Astrocyte (in vitro differentiated cells and primary cell): ENCODE measurements at regions not wholly inside any gene's neighbourhood (a gene's known extent, or its start where the extent isn't known, plus 50 kb on each side); places are given as distances from the start of the nearest gene placed in this dataset.

ENCODE experiments used
- DNase-seq: peaks from one replicate; pipeline ENCODE4 v3.0.0-alpha.2; 2010; ENCODE audit warnings: low read depth
- FAIRE-seq: peaks from 2 replicates; lab custom pipeline; 2011; peaks lifted over from hg19 to GRCh38; lab: Jason Lieb, UNC
- H2AFZ ChIP-seq: 2 replicates; pipeline ENCODE4 v1.6.0; 2012; ENCODE audit warnings: low read depth, low read length, inconsistent platforms
- H3K27ac ChIP-seq: 2 replicates; pipeline ENCODE4 v1.5.1; 2011; ENCODE audit warnings: low read depth, low read length, inconsistent platforms
- H3K27me3 ChIP-seq: 2 replicates; pipeline ENCODE4 v1.6.0; 2011; ENCODE audit warnings: low read length, inconsistent platforms; ENCODE audit not compliant: insufficient read depth
- H3K36me3 ChIP-seq: 2 replicates; pipeline ENCODE4 v1.5.1; 2011; ENCODE audit warnings: low read length, inconsistent platforms; ENCODE audit not compliant: insufficient read depth
- H3K4me1 ChIP-seq: 2 replicates; pipeline ENCODE4 v1.5.1; 2011; ENCODE audit warnings: low read length, inconsistent platforms; ENCODE audit not compliant: insufficient read depth
- H3K4me2 ChIP-seq: 2 replicates; pipeline ENCODE4 v1.6.0; 2012; ENCODE audit warnings: low read length, inconsistent platforms
- H3K4me3 ChIP-seq: 2 replicates; pipeline ENCODE4 v1.5.1; 2011; ENCODE audit warnings: low read depth, mild to moderate bottlenecking, low read length, inconsistent platforms; ENCODE audit not compliant: insufficient read depth
- H3K79me2 ChIP-seq: 2 replicates; pipeline ENCODE4 v1.6.0; 2012; ENCODE audit warnings: mild to moderate bottlenecking, low read length, inconsistent platforms; ENCODE audit not compliant: insufficient read depth
- H3K9ac ChIP-seq: 2 replicates; pipeline ENCODE4 v1.6.0; 2012; ENCODE audit warnings: mild to moderate bottlenecking, low read length, inconsistent platforms
- H3K9me3 ChIP-seq: 2 replicates; pipeline ENCODE4 v1.5.1; 2012; ENCODE audit warnings: low read depth, mild to moderate bottlenecking, low read length, inconsistent platforms; ENCODE audit not compliant: insufficient read depth
- H4K20me1 ChIP-seq: 2 replicates; pipeline ENCODE4 v1.6.0; 2012; ENCODE audit warnings: low read length, inconsistent platforms; ENCODE audit not compliant: insufficient read depth
- H3K27ac Mint-ChIP-seq: one replicate; pipeline ENCODE4 v1.8.0; 2021; ENCODE audit warnings: mild to moderate bottlenecking, mixed read lengths; ENCODE audit not compliant: unreplicated experiment
- H3K27me3 Mint-ChIP-seq: one replicate; pipeline ENCODE4 v1.8.0; 2021; ENCODE audit warnings: low read depth, mixed read lengths; ENCODE audit not compliant: unreplicated experiment
- H3K36me3 Mint-ChIP-seq: one replicate; pipeline ENCODE4 v1.8.0; 2021; ENCODE audit warnings: low read depth, mixed read lengths; ENCODE audit not compliant: unreplicated experiment
- H3K4me1 Mint-ChIP-seq: one replicate; pipeline ENCODE4 v1.8.0; 2021; ENCODE audit warnings: low read depth, mixed read lengths; ENCODE audit not compliant: unreplicated experiment
- H3K4me3 Mint-ChIP-seq: one replicate; pipeline ENCODE4 v1.8.0; 2021; ENCODE audit warnings: mild to moderate bottlenecking, moderate library complexity, mixed read lengths; ENCODE audit not compliant: unreplicated experiment
- H3K9me3 Mint-ChIP-seq: one replicate; pipeline ENCODE4 v1.8.0; 2021; ENCODE audit warnings: mild to moderate bottlenecking, mixed read lengths; ENCODE audit not compliant: unreplicated experiment
- CTCF ChIP-seq: IDR thresholded peaks from 2 replicates; pipeline ENCODE4 v1.5.1; 2011; ENCODE audit warnings: low read depth, mild to moderate bottlenecking, inconsistent platforms, low read length, moderate library complexity; ENCODE audit not compliant: insufficient read depth
- EZH2 ChIP-seq: IDR thresholded peaks from 2 replicates; pipeline ENCODE4 v1.6.1; 2012; ENCODE audit warnings: mild to moderate bottlenecking, low read length, inconsistent platforms; ENCODE audit not compliant: insufficient read depth

GRCh38 chr7:124202546-124202945 lies 169.7 kb upstream of the TMEM229A start:
- Histone ChIP-seq H3K4me2 (no peak overlapping the region), H3K36me3 (no peaks in the 10 kb centered on the region), H2AFZ (no peak overlapping the region), H3K9me3 (no peaks in the 10 kb centered on the region), H3K79me2 (no peaks in the 10 kb centered on the region), H3K27me3 (peaks cover 4% of the 10 kb centered on the region), H3K27ac (no peak overlapping the region), H4K20me1 (no peaks in the 10 kb centered on the region), H3K4me3 (no peak overlapping the region), H3K9ac (no peak overlapping the region), H3K4me1 (no peaks in the 10 kb centered on the region)
- H3K27ac Mint-ChIP-seq, result no peak overlapping the region
- H3K36me3 Mint-ChIP-seq, result no peaks in the 10 kb centered on the region
- FAIRE-seq, result no peak
- H3K27me3 Mint-ChIP-seq, result no peaks in the 10 kb centered on the region
- no peaks in the 10 kb centered on the region for H3K4me1 Mint-ChIP-seq
- peaks cover 5% of the 10 kb centered on the region for H3K9me3 Mint-ChIP-seq
- no peak overlapping the region for H3K4me3 Mint-ChIP-seq
- TF ChIP-seq CTCF, result no peak
- no peak for TF ChIP-seq EZH2
- no peak for DNase-seq

GRCh38 chr7:124201768-124202349 lies 169.0 kb upstream of the TMEM229A start:
- no peak overlapping the region for H3K4me2 ChIP-seq
- Mint-ChIP-seq H3K27ac (no peak overlapping the region), H3K9me3 (peaks cover 5% of the 10 kb centered on the region), H3K36me3 (no peaks in the 10 kb centered on the region), H3K4me3 (no peak overlapping the region), H3K27me3 (no peaks in the 10 kb centered on the region), H3K4me1 (no peaks in the 10 kb centered on the region)
- H3K27ac ChIP-seq, result no peak overlapping the region
- H3K36me3 ChIP-seq, result no peaks in the 10 kb centered on the region
- peaks cover 4% of the 10 kb centered on the region for H3K27me3 ChIP-seq
- H3K4me3 ChIP-seq, result no peak overlapping the region
- no peak for TF ChIP-seq CTCF
- no peak for TF ChIP-seq EZH2
- no peaks in the 10 kb centered on the region for H4K20me1 ChIP-seq
- H2AFZ ChIP-seq, result no peak overlapping the region
- FAIRE-seq, result no peak
- H3K79me2 ChIP-seq, result no peaks in the 10 kb centered on the region
- H3K4me1 ChIP-seq, result no peaks in the 10 kb centered on the region
- no peak for DNase-seq
- no peak overlapping the region for H3K9ac ChIP-seq
- H3K9me3 ChIP-seq, result no peaks in the 10 kb centered on the region

- Histone ChIP-seq H3K27ac (no peak overlapping the region), H4K20me1 (no peaks in the 10 kb centered on the region), H2AFZ (no peak overlapping the region), H3K4me1 (no peaks in the 10 kb centered on the region), H3K79me2 (no peaks in the 10 kb centered on the region), H3K4me2 (no peak overlapping the region), H3K9me3 (no peaks in the 10 kb centered on the region), H3K27me3 (no peaks in the 10 kb centered on the region), H3K9ac (no peak overlapping the region), H3K4me3 (no peak overlapping the region), H3K36me3 (no peaks in the 10 kb centered on the region)
- H3K4me3 Mint-ChIP-seq, result no peak overlapping the region
- TF ChIP-seq EZH2, result no peak
- no peak for TF ChIP-seq CTCF
- no peaks in the 10 kb centered on the region for H3K27me3 Mint-ChIP-seq
- FAIRE-seq (no peak), DNase-seq (no peak)
- no peak overlapping the region for H3K27ac Mint-ChIP-seq
- no peaks in the 10 kb centered on the region for H3K36me3 Mint-ChIP-seq
- H3K9me3 Mint-ChIP-seq, result peaks cover 5% of the 10 kb centered on the region
- no peaks in the 10 kb centered on the region for H3K4me1 Mint-ChIP-seq
These were observed 163.7 kb upstream of the TMEM229A start for GRCh38 chr7:124196519-124196918.
